ENCODE measurements at regions not wholly inside any gene's neighbourhood (a gene's known extent, or its start where the extent isn't known, plus 50 kb on each side); places are given as distances from the start of the nearest gene placed in this dataset.

- FAIRE-seq: no peak
- H3K27me3 ChIP-seq (replicated peaks in 1 of 4; ENCODE audit: control insufficient read depth in 3 of 4, extremely low read depth in 1 of 4, insufficient read depth in 3 of 4, low read length in 3 of 4): peaks cover 0 to 1% (median 0%) of the 10 kb centered on the region in 4 experiments; a peak in 1 of 7 replicates
Observed at GRCh38 chr12:83659321-83659720, 972.6 kb downstream of the TMTC2 start.

More at GRCh38 chr12:83659321-83659720, 972.6 kb downstream of the TMTC2 start:
- H3K4me2 ChIP-seq (ENCODE audit: insufficient read depth in 1 of 2, low read depth in 2 of 2, low read length in 2 of 2): no peak overlapping the region
- H3K4me3 ChIP-seq (ENCODE audit: extremely low read depth in 1 of 4, insufficient read depth in 2 of 4, low read depth in 3 of 4, low read length in 4 of 4): no peak overlapping the region
- H4K20me1 ChIP-seq (replicated peaks in 1 of 2; ENCODE audit: control insufficient read depth in 1 of 2, insufficient read depth in 2 of 2, low read length in 2 of 2): no peaks in the 10 kb centered on the region
- no peaks in the 10 kb centered on the region for H3K79me2 ChIP-seq (ENCODE audit: control insufficient read depth in 1 of 2, insufficient read depth in 2 of 2, low read length in 2 of 2)
- no peak overlapping the region for H3K23ac ChIP-seq (ENCODE audit: insufficient read length)
- no peak overlapping the region for H4K8ac ChIP-seq (ENCODE audit: extremely low read depth, insufficient read depth, low read length)
- H2BK120ac ChIP-seq (replicated peaks; ENCODE audit: low read depth, low read length): no peak overlapping the region
- no peak overlapping the region for H2BK15ac ChIP-seq (ENCODE audit: low read length)
- no peak overlapping the region for H3K27ac ChIP-seq (ENCODE audit: low read depth, low read length)
- H2BK5ac ChIP-seq (ENCODE audit: low read depth, low read length): no peak overlapping the region
- H3K23me2 ChIP-seq (ENCODE audit: low read depth, low read length): no peaks in the 10 kb centered on the region
- CTCF ChIA-PET (ENCODE audit: partially characterized antibody): no interaction called here
- 98% methylated on average over 2 of the region's 2 CpGs; no CpG with 5 or more reads in 1 of the 2 experiments for WGBS, 2 experiments (ENCODE audit: extremely low coverage in 1 of 2, insufficient coverage in 1 of 2, insufficient read length in 1 of 2, insufficient replicate concordance in 2 of 2, low coverage in 1 of 2, low lambda C conversion rate in 2 of 2, missing lambda C conversion rate in 1 of 2)
- no peaks in the 10 kb centered on the region for H3K9me3 ChIP-seq (ENCODE audit: insufficient read depth in 2 of 2, low read depth in 1 of 2, low read length in 1 of 2)
- no peak overlapping the region for H3K14ac ChIP-seq (ENCODE audit: insufficient read length)
- H2AK5ac ChIP-seq (ENCODE audit: low read depth, low read length): no peak overlapping the region
- H3K79me1 ChIP-seq (ENCODE audit: low read depth, low read length): no peaks in the 10 kb centered on the region
- no peaks in the 10 kb centered on the region for H3K4me1 ChIP-seq (replicated peaks in 1 of 4; ENCODE audit: control insufficient read depth in 3 of 4, insufficient read depth in 4 of 4, low read length in 3 of 4)
- H3K18ac ChIP-seq (ENCODE audit: extremely low read depth, low read length): no peak overlapping the region
- H4K91ac ChIP-seq (replicated peaks; ENCODE audit: insufficient read length, low read length): no peak overlapping the region
- DNase-seq (ENCODE audit: low read depth in 1 of 2, low spot score in 2 of 2): no peak
- no peak overlapping the region for H2BK20ac ChIP-seq (ENCODE audit: low read length)
- no peak overlapping the region for H3K56ac ChIP-seq (replicated peaks; ENCODE audit: insufficient read length, low read depth, low read length)
- TF ChIP-seq ATF3 (IDR thresholded peaks at IDR 0.05; ENCODE audit: insufficient read depth, low read depth, low read length) (no peak), RAD21 (IDR thresholded peaks at IDR 0.05 in 1 of 2, conservative IDR thresholded peaks at IDR 0.05 in 1 of 2; ENCODE audit: low read depth in 2 of 2, low read length in 2 of 2) (no peak), CTBP2 (IDR thresholded peaks at IDR 0.05; ENCODE audit: borderline replicate concordance, insufficient read depth, insufficient read length, low read length) (no peak), POU5F1 (IDR thresholded peaks at IDR 0.05; ENCODE audit: low read depth, low read length) (no peak), MAFK (IDR thresholded peaks at IDR 0.05; ENCODE audit: low read depth, low read length) (no peak), USF2 (IDR thresholded peaks at IDR 0.05; ENCODE audit: low read length) (no peak), BACH1 (IDR thresholded peaks at IDR 0.05; ENCODE audit: low read length) (no peak), E2F6 (IDR thresholded peaks at IDR 0.05) (no peak), GABPA (IDR thresholded peaks at IDR 0.05; ENCODE audit: borderline replicate concordance, insufficient read depth, low read length) (no peak), NANOG (IDR thresholded peaks at IDR 0.05; ENCODE audit: insufficient read depth, low read depth, low read length, poor library complexity, severe bottlenecking) (no peak), BRCA1 (IDR thresholded peaks at IDR 0.05; ENCODE audit: low read depth, low read length) (no peak)
- H2AFZ ChIP-seq (ENCODE audit: low read length): no peak overlapping the region
- no peaks in the 10 kb centered on the region for H3K36me3 ChIP-seq (ENCODE audit: control insufficient read depth in 2 of 4, insufficient read depth in 4 of 4, low read length in 3 of 4)
- no peak overlapping the region for H3K4ac ChIP-seq (replicated peaks; ENCODE audit: insufficient read length, low read depth, low read length)
- no peak overlapping the region for H3K9ac ChIP-seq (replicated peaks in 1 of 4; ENCODE audit: extremely low read depth in 1 of 4, low read depth in 3 of 4, low read length in 3 of 4)
- POLR2A ChIA-PET (ENCODE audit: partially characterized antibody): no interaction called here
- H2BK12ac ChIP-seq (ENCODE audit: low read depth, low read length): no peak overlapping the region
- no peak overlapping the region for H4K5ac ChIP-seq (ENCODE audit: insufficient read length, low read depth, low read length)

Data from H1 (cell line).